Mesothelial cell of epicardium (in vitro differentiated cells): ENCODE measurements at regions not wholly inside any gene's neighbourhood (a gene's known extent, or its start where the extent isn't known, plus 50 kb on each side); places are given as distances from the start of the nearest gene placed in this dataset.

Source experiments
- DNase-seq, 2 experiments: peaks; one replicate each; pipeline ENCODE4 v3.0.0; 2021; ENCODE audit warnings: low spot score in 2 of 2; ENCODE audit not compliant: unreplicated experiment in 2 of 2
- H3K27ac Mint-ChIP-seq: 2 replicates; pipeline ENCODE4 v1.8.0; 2021; ENCODE audit warnings: mixed read lengths
- H3K27me3 Mint-ChIP-seq: 2 replicates; pipeline ENCODE4 v1.8.0; 2021; ENCODE audit warnings: low read depth, mixed read lengths
- H3K36me3 Mint-ChIP-seq: 2 replicates; pipeline ENCODE4 v1.8.0; 2021; ENCODE audit warnings: mixed read lengths
- H3K4me1 Mint-ChIP-seq: 2 replicates; pipeline ENCODE4 v1.8.0; 2021; ENCODE audit warnings: mixed read lengths
- H3K4me3 Mint-ChIP-seq: 2 replicates; pipeline ENCODE4 v1.8.0; 2021; ENCODE audit warnings: mild to moderate bottlenecking, moderate library complexity, mixed read lengths
- H3K9me3 Mint-ChIP-seq: 2 replicates; pipeline ENCODE4 v1.8.0; 2021; ENCODE audit warnings: mixed read lengths
- CTCF ChIP-seq: fragments of 200-600 bp; sonication (generic); IDR thresholded peaks from one replicate; pipeline ENCODE4 v1.5.0; 2021; ENCODE audit warnings: antibody characterized with exemption; ENCODE audit not compliant: unreplicated experiment

GRCh38 chr13:33445024-33445423, 159.5 kb upstream of the STARD13 start:
- H3K27me3 Mint-ChIP-seq = no peaks in the 10 kb centered on the region

GRCh38 chr13:33445476-33445875, 159.9 kb upstream of the STARD13 start:
- no peak for TF ChIP-seq CTCF
- Mint-ChIP-seq H3K36me3 (no peaks in the 10 kb centered on the region), H3K4me3 (no peak overlapping the region), H3K4me1 (peaks cover 9% of the 10 kb centered on the region), H3K9me3 (peaks cover 14% of the 10 kb centered on the region), H3K27ac (no peak overlapping the region), H3K27me3 (no peaks in the 10 kb centered on the region)
- DNase-seq = no peak

More at GRCh38 chr13:33445024-33445423, 159.5 kb upstream of the STARD13 start:
- no peak for DNase-seq
- Mint-ChIP-seq H3K36me3 (no peaks in the 10 kb centered on the region), H3K4me1 (peaks cover 9% of the 10 kb centered on the region), H3K9me3 (peaks cover 14% of the 10 kb centered on the region), H3K4me3 (no peak overlapping the region), H3K27ac (no peak overlapping the region)
- no peak for TF ChIP-seq CTCF

GRCh38 chr13:33446821-33447725, 161.5 kb upstream of the STARD13 start:
- Mint-ChIP-seq H3K36me3 (no peaks in the 10 kb centered on the region), H3K27me3 (no peaks in the 10 kb centered on the region), H3K27ac (no peak overlapping the region), H3K9me3 (peaks cover 14% of the 10 kb centered on the region), H3K4me1 (peaks cover 9% of the 10 kb centered on the region), H3K4me3 (no peak overlapping the region)
- TF ChIP-seq CTCF = no peak
- DNase-seq = no peak

- H3K9me3 Mint-ChIP-seq = peaks cover 14% of the 10 kb centered on the region
- H3K4me3 Mint-ChIP-seq = no peak overlapping the region
- H3K36me3 Mint-ChIP-seq = no peaks in the 10 kb centered on the region
- peaks cover 9% of the 10 kb centered on the region for H3K4me1 Mint-ChIP-seq
- DNase-seq = no peak
- no peaks in the 10 kb centered on the region for H3K27me3 Mint-ChIP-seq
- no peak for TF ChIP-seq CTCF
- H3K27ac Mint-ChIP-seq = no peak overlapping the region
Measured at GRCh38 chr13:33448889-33449288, 163.3 kb upstream of the STARD13 start.

- DNase-seq = no peak
- Mint-ChIP-seq H3K27me3 (no peaks in the 10 kb centered on the region), H3K4me1 (peaks cover 8% of the 10 kb centered on the region), H3K9me3 (peaks cover 14% of the 10 kb centered on the region), H3K4me3 (no peak overlapping the region), H3K36me3 (no peaks in the 10 kb centered on the region), H3K27ac (no peak overlapping the region)
- no peak for TF ChIP-seq CTCF
Measured at GRCh38 chr13:33450956-33451709, 165.6 kb upstream of the STARD13 start.
